DMS114 treated with DMSO at 0.1 percent for 48 hours (cell line): ENCODE measurements at regions not wholly inside any gene's neighbourhood (a gene's known extent, or its start where the extent isn't known, plus 50 kb on each side); places are given as distances from the start of the nearest gene placed in this dataset.

Experiments
- DNase-seq: peaks from one replicate; lab custom pipeline; 2025; ENCODE audit not compliant: unreplicated experiment; lab: John Stamatoyannopoulos, UW

- no peak for DNase-seq
These were observed 84.6 kb upstream of the FREM2 start for GRCh38 chr13:38602266-38602665.

DNA sequence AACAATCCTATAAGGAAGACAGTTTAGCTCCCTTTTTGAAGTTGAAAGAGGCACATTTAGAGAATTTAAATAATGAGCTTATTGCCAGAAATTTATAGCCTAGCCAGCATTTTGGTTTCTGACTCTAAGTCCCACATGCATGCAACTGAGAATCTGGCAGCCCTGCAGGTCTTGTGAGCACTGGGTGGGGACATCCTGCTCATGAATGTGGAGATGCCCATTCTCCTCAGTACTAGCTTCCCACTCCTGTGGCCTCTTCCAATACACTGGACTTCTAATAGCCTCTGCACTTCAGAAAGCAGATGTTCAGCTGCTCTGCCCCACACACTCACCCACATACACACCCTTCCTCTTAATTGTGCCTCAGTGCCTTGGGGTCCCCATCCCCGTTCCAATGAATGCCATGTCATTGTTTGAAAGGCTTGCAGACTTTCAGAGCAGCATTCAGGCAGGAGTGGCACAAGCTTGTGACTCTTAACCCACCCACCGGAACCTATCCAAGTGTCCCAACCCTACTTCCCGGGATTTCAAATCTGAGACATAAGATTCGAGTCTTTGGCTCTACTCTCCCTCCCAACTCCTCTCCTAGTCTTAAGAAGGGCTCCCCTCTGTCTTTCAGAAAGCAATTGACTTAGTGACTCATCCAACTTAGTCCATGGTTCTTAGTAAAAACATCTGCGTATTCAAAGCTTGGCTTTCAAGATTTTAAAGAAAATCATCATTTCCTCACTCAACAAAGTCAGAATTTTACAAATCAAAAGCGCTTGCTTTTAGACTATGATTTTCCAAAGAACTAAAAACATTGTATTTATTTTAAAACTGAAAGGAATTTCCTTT, 80.0 kb upstream of the FREM2 start:
- DNase-seq, result no peak

DNA sequence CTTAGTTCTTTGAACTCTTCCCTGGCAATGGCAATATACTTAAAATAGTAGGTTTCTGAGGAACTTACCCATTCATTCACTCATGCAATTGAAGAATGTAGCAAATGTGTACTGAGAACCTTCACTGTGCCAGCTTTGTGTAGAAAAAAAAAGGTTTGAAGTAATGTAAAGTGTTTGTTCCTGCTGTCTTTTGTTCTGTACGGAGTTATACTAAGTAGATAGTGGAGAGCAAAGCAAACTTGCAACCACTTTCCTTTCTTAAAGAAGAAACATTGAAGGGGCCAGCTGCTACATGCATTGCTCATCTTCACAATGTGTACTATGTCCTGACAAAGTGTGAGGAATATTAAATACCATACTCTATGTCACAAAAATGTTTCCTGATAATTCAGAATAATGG, 68.9 kb upstream of the FREM2 start:
- DNase-seq, result no peak

- no peak for DNase-seq
These were observed 68.5 kb upstream of the FREM2 start for GRCh38 chr13:38618336-38618735.

DNA sequence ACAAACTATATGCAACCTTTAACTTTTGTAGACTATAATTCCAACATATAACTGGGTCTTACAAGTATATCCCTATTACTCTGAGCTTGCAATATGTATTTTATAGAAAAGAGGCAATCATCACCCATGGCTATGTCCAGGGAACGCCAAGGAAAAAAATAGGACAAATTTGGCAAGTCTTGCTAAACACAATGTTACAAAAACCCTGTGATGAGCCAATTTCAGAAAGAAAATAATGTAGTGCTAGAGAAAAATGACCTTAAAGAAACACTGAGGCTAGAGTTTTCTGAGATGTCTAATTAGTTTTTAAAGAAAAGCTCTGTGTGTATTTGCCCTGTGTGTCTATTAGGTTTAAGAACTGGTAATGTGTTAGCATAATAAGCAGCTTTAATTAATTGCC, 68.0 kb upstream of the FREM2 start:
- DNase-seq, result no peak

DNA sequence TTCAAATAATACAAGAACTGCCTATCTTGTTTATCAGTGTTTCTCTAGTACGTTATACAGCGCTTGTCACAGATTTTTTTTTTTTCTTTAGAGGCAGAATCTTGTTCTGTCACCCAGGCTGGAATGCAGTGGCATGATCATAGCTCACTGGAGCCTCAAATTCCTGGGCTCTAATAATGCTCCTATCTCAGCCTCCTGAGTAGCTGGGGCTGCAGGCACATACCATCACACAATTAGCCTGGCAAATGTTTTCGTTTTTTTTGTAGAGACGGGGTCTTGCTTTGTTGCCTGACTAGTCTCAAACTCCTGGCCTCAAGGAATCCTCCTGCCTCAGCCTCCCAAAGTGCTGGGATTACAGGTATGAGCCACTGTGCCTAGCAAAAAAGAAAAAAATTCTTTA, 66.0 kb upstream of the FREM2 start:
- no peak for DNase-seq

DNA sequence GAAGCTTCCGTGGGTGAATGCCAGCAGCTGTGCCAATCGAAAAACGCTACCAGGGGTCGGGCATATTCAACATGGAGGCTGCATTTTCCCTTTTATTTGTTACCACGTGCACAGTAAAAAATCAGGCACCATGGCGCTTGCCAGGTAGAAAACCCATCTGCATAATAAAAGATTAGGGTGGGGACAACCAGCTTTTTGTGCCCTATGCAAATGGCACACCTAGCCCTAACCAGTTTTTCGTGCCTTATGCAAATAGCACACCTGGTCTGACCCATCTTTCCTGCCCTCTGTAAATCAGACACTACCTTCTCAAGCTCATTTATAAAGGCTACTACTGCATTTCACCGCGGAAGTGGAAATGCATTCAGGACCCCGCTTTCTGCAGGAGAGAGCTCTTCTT, 62.1 kb upstream of the FREM2 start:
- DNase-seq, result no peak

DNA sequence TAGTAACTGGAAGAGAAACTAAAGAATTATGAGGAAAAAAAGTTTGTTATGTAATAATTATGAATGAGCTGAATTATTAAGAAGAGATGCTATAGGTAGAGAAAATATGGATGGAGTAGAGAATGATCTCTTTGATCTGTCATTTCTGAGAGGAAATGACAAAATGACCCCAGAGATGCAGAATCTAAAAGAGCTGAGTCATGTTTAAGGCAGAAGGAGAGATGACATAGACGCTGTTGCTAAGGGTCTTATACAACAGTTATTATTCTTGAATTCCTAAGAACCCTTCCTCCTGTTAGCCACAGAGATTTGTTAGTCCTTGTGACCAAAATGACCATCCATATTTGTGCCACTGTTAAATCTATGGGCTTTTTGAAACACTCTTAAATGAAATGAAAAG, 58.3 kb upstream of the FREM2 start:
- DNase-seq, result no peak

DNA sequence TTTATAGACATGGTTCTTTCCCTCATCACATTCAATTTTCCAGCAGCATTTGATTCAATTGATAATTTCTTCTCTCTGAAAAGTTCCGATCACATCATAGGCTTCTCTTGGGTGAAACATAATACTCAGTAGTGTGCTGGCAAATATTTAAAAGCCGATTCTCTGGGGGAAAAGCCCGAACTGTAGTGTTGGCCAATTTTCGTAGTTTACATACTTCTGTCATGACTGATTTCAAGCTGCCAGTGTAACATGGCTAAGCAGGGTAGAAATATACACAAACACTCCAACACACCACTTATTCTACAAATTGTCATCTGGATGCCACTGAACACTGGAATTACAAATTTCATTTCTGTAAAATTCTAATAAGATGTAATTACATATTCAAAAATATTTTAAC, 56.1 kb upstream of the FREM2 start:
- no peak for DNase-seq

GRCh38 chr13:38635030-38635429, 51.8 kb upstream of the FREM2 start:
- no peak for DNase-seq

GRCh38 chr13:38636073-38636472, 50.8 kb upstream of the FREM2 start:
- no peak for DNase-seq

GRCh38 chr13:38636761-38637160, 50.1 kb upstream of the FREM2 start:
- DNase-seq, result no peak
